K562 (cell line): ENCODE measurements at regions not wholly inside any gene's neighbourhood (a gene's known extent, or its start where the extent isn't known, plus 50 kb on each side); places are given as distances from the start of the nearest gene placed in this dataset.

Experiments used
- ATAC-seq: fragments of 200-7000 bp; cut with Tn5 transposase; 3 replicates; pipeline ENCODE4 v1.9.1; 2020; ENCODE audit warnings: moderate library complexity
- BruUV-seq: library from RNA; stranded (reverse); fragments of 400-500 nt; replicated peaks from 2 replicates; lab custom pipeline; 2021; lab: Mats Ljungman, UMichigan
- CTCF ChIA-PET: fragments of 300-600 bp; formaldehyde crosslinking; extraction: SDS; loops from one replicate; lab custom pipeline; 2021; ENCODE audit warnings: low intra/inter-chr PET ratio; lab: Yijun Ruan, JAX
- POLR2A ChIA-PET: fragments of 300-600, 350-650 bp; sonication (Branson Sonifier 250); formaldehyde crosslinking; extraction: SDS; loops from one replicate; lab custom pipeline; 2021; ENCODE audit warnings: antibody characterized with exemption, inconsistent platforms; lab: Yijun Ruan, JAX
- DNase-seq, 4 experiments: peaks; one replicate each; pipeline versions ENCODE4 v3.0.0 to v3.0.0-alpha.2; 2011 to 2018; ENCODE audit warnings: low spot score in 3 of 4, mixed read lengths in 3 of 4; ENCODE audit errors: extremely low read depth in 1 of 4
- FAIRE-seq: peaks from 2 replicates; lab custom pipeline; 2011; peaks lifted over from hg19 to GRCh38; lab: Jason Lieb, UNC
- H2AFZ ChIP-seq: 2 replicates; pipeline ENCODE4 v1.6.0; 2011; ENCODE audit warnings: low read depth, low read length, control low read depth, inconsistent platforms
- H3K27ac ChIP-seq: fragments of 200-600 bp; 3 replicates; pipeline ENCODE4 v1.8.0; 2011; ENCODE audit warnings: low read depth, mild to moderate bottlenecking, control low read depth, inconsistent platforms, low read length, moderate library complexity, mixed read lengths; ENCODE audit errors: extremely low read depth
- H3K27me3 ChIP-seq, 2 experiments: fragments of 300-600 bp in 1 of 2; 2 replicates in 1 of 2; 3 replicates in 1 of 2; pipeline versions ENCODE4 v1.6.0 to v1.8.0; 2011; ENCODE audit warnings: inconsistent platforms in 2 of 2, low read length in 2 of 2, mild to moderate bottlenecking in 1 of 2, mixed read lengths in 1 of 2, moderate library complexity in 1 of 2; ENCODE audit not compliant: control insufficient read depth in 2 of 2, insufficient read depth in 2 of 2
- H3K36me3 ChIP-seq: fragments of 300-600 bp; 3 replicates; pipeline ENCODE4 v1.8.0; 2011; ENCODE audit warnings: mild to moderate bottlenecking, low read length, inconsistent platforms; ENCODE audit not compliant: control insufficient read depth, insufficient read depth
- H3K4me1 ChIP-seq, 2 experiments: fragments of 200-600 bp in 1 of 2; replicated peaks in 1 of 2; 2 replicates in 1 of 2; 3 replicates in 1 of 2; pipeline versions ENCODE4 v1.5.1 to v1.8.0; 2011; ENCODE audit warnings: inconsistent platforms in 2 of 2, low read length in 2 of 2, mild to moderate bottlenecking in 1 of 2, mixed read lengths in 1 of 2, moderate library complexity in 1 of 2; ENCODE audit not compliant: control insufficient read depth in 2 of 2, insufficient read depth in 2 of 2
- H3K4me2 ChIP-seq: 2 replicates; pipeline ENCODE4 v1.6.1; 2011; ENCODE audit warnings: low read length, control low read depth, inconsistent platforms, mixed read lengths; ENCODE audit not compliant: insufficient read depth
- H3K4me3 ChIP-seq: fragments of 200-600 bp; sonication (generic), shearing (Covaris generic); 2 replicates; pipeline ENCODE4 v1.5.1; 2016; ENCODE audit warnings: control low read depth, inconsistent platforms
- H3K79me2 ChIP-seq: fragments of 200-600 bp; 3 replicates; pipeline ENCODE4 v1.8.0; 2011; ENCODE audit warnings: low read length, inconsistent platforms; ENCODE audit not compliant: control insufficient read depth, insufficient read depth
- H3K9ac ChIP-seq, 2 experiments: 2 replicates each; pipeline versions ENCODE4 v1.6.0 to v1.6.1; 2011; ENCODE audit warnings: low read depth in 2 of 2, low read length in 2 of 2, control low read depth in 1 of 2, inconsistent platforms in 1 of 2, mild to moderate bottlenecking in 1 of 2, mixed read lengths in 1 of 2; ENCODE audit not compliant: insufficient read depth in 1 of 2
- H3K9me1 ChIP-seq: one replicate; pipeline ENCODE4 v1.6.0; 2011; ENCODE audit warnings: inconsistent platforms, mild to moderate bottlenecking, low read length, moderate library complexity; ENCODE audit not compliant: control insufficient read depth, insufficient read depth
- H3K9me3 ChIP-seq: replicated peaks from 2 replicates; pipeline ENCODE4 v1.5.1; 2011; ENCODE audit warnings: low read depth, low read length, inconsistent platforms; ENCODE audit not compliant: control insufficient read depth, insufficient read depth
- H4K20me1 ChIP-seq: replicated peaks from 2 replicates; pipeline ENCODE4 v1.6.1; 2011; ENCODE audit warnings: low read length, inconsistent platforms, mixed read lengths; ENCODE audit not compliant: control insufficient read depth, insufficient read depth
- ATF1 ChIP-seq, 2 experiments: fragments of 450-650 bp in 1 of 2; IDR thresholded peaks; 2 replicates each; pipeline ENCODE4 v1.6.1; 2016; ENCODE audit warnings: missing compliant biosample characterization in 1 of 2, missing genetic modification characterization in 1 of 2
- CHD4 ChIP-seq: fragments of 200-600 bp; sonication (generic); IDR thresholded peaks from 3 replicates; pipeline ENCODE4 v1.6.1; 2012; ENCODE audit warnings: low read depth, mild to moderate bottlenecking, mixed read lengths, low read length, inconsistent platforms; ENCODE audit not compliant: insufficient read depth, insufficient replicate concordance, poor library complexity, severe bottlenecking
- FOS ChIP-seq: IDR thresholded peaks from 3 replicates; pipeline ENCODE4 v1.6.1; 2011; ENCODE audit not compliant: insufficient read length; ENCODE audit errors: extremely low read depth
- IRF2 ChIP-seq: sonication (generic); formaldehyde crosslinking; IDR thresholded peaks from 2 replicates; pipeline ENCODE4 v1.8.1; 2022; ENCODE audit warnings: mild to moderate bottlenecking, missing genetic modification reagents
- MAFK ChIP-seq: IDR thresholded peaks from 2 replicates; pipeline ENCODE4 v1.6.1; 2011; ENCODE audit warnings: low read length, improper control_type of control experiment
- NCOA2 ChIP-seq, 2 experiments: fragments of 450-650 bp; IDR thresholded peaks; 2 replicates each; pipeline ENCODE4 v1.6.1; 2018; ENCODE audit warnings: mild to moderate bottlenecking in 2 of 2, moderate library complexity in 1 of 2; ENCODE audit not compliant: partially characterized antibody in 2 of 2
- NCOR1 ChIP-seq: fragments of 450-650 bp; IDR thresholded peaks from 2 replicates; pipeline ENCODE4 v1.6.1; 2016; ENCODE audit warnings: mild to moderate bottlenecking, moderate library complexity
- NFYB ChIP-seq: IDR thresholded peaks from 2 replicates; pipeline ENCODE4 v1.6.1; 2011; ENCODE audit warnings: mild to moderate bottlenecking, moderate library complexity; ENCODE audit not compliant: insufficient read length; ENCODE audit errors: extremely low read depth
- TBL1XR1 ChIP-seq, 2 experiments: IDR thresholded peaks; 2 replicates each; pipeline ENCODE4 v1.6.1; 2012; ENCODE audit warnings: improper control_type of control experiment in 2 of 2, low read length in 2 of 2, mild to moderate bottlenecking in 1 of 2
- TRIM28 ChIP-seq: fragments of 450-650 bp; IDR thresholded peaks from 2 replicates; pipeline ENCODE4 v1.6.1; 2017
- YY1 ChIP-seq, 3 experiments: IDR thresholded peaks; 2 replicates each; pipeline ENCODE4 v1.6.1; 2011; ENCODE audit warnings: low read length in 2 of 3, mild to moderate bottlenecking in 2 of 3, moderate library complexity in 2 of 3, borderline replicate concordance in 1 of 3, control low read depth in 1 of 3, low read depth in 1 of 3; ENCODE audit not compliant: insufficient read depth in 3 of 3, insufficient replicate concordance in 2 of 3, control insufficient read depth in 1 of 3, insufficient read length in 1 of 3; ENCODE audit errors: extremely low read depth in 1 of 3
- ZNF212 ChIP-seq: fragments of 450-650 bp; formaldehyde crosslinking; IDR thresholded peaks from 2 replicates; pipeline ENCODE4 v1.4.0; 2020; ENCODE audit warnings: mild to moderate bottlenecking
- ZNF444 ChIP-seq: fragments of 250-450 bp; sonication (Bioruptor Pico); IDR thresholded peaks from 2 replicates; pipeline ENCODE4 v1.4.0; 2020; ENCODE audit warnings: mild to moderate bottlenecking, moderate library complexity
- in situ Hi-C: fragments of 300-500 bp; cut with MboI; formaldehyde crosslinking; loops from 4 replicates; pipeline ENCODE4 v1.15.0; 2018; ENCODE audit warnings: inconsistent platforms, mixed read lengths
- intact Hi-C: fragments of 100-400 bp; cut with micrococcal nuclease; formaldehyde crosslinking; loops from 2 replicates; pipeline ENCODE4 v1.14.2; 2022
- TF ChIP-seq, protein P1 (sequence below): fragments of 450-650 bp; IDR thresholded peaks from 2 replicates; pipeline ENCODE4 v1.6.1; 2018; ENCODE audit not compliant: partially characterized antibody
- TF ChIP-seq, protein P2 (sequence below), 2 experiments: fragments of 450-650 bp; IDR thresholded peaks; 2 replicates each; pipeline ENCODE4 v1.6.1; 2018; ENCODE audit warnings: mild to moderate bottlenecking in 2 of 2, low read depth in 1 of 2; ENCODE audit not compliant: partially characterized antibody in 2 of 2

DNA sequence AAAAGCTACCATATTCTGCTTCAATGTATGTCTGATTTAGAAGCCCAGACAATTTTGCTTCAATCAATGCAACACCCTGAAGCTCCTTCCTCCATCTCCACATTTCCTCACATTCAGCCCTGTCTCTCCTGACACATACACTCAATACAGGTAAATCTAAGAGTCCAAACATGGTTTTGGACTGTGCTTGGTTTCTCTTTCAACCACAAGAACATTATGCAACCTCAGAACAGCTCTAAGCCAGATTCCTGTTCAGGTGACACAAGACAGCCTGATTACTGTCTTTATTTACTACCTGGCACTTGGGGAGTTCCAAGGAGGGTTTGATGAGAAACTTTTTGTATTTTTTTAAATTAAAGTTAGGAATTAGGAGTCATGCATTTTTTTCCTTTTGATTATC lies 307.5 kb upstream of the SLIT2 start:
- TF ChIP-seq CHD4 (no peak), ATF1 (CRISPR knock-in tag; IDR thresholded peaks at IDR 0.05) (no peak), ATF1 (tag; IDR thresholded peaks at IDR 0.05) (no peak), NCOA2 (IDR thresholded peaks at IDR 0.05; ENCODE audit: partially characterized antibody in 2 of 2) (no peak), IRF2 (CRISPR knock-in tag) (no peak), MAFK (no peak), YY1 (IDR thresholded peaks at IDR 0.05; ENCODE audit: borderline replicate concordance in 1 of 3, control insufficient read depth in 1 of 3, extremely low read depth in 1 of 3, insufficient read depth in 3 of 3, insufficient read length in 1 of 3, insufficient replicate concordance in 2 of 3, low read depth in 1 of 3, low read length in 2 of 3) (no peak), ZNF444 (CRISPR knock-in tag) (no peak), TBL1XR1 (IDR thresholded peaks at IDR 0.05; ENCODE audit: low read length in 2 of 2) (no peak), NFYB (no peak), NCOR1 (no peak), FOS (no peak), TRIM28 (no peak), ZNF212 (CRISPR knock-in tag) (no peak)
- TF ChIP-seq, protein P1, sequence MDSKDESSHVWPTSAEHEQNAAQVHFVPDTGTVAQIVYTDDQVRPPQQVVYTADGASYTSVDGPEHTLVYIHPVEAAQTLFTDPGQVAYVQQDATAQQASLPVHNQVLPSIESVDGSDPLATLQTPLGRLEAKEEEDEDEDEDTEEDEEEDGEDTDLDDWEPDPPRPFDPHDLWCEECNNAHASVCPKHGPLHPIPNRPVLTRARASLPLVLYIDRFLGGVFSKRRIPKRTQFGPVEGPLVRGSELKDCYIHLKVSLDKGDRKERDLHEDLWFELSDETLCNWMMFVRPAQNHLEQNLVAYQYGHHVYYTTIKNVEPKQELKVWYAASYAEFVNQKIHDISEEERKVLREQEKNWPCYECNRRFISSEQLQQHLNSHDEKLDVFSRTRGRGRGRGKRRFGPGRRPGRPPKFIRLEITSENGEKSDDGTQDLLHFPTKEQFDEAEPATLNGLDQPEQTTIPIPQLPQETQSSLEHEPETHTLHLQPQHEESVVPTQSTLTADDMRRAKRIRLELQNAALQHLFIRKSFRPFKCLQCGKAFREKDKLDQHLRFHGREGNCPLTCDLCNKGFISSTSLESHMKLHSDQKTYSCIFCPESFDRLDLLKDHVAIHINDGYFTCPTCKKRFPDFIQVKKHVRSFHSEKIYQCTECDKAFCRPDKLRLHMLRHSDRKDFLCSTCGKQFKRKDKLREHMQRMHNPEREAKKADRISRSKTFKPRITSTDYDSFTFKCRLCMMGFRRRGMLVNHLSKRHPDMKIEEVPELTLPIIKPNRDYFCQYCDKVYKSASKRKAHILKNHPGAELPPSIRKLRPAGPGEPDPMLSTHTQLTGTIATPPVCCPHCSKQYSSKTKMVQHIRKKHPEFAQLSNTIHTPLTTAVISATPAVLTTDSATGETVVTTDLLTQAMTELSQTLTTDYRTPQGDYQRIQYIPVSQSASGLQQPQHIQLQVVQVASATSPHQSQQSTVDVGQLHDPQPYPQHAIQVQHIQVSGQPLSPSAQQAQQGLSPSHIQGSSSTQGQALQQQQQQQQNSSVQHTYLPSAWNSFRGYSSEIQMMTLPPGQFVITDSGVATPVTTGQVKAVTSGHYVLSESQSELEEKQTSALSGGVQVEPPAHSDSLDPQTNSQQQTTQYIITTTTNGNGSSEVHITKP, result no peak
- TF ChIP-seq, protein P2, sequence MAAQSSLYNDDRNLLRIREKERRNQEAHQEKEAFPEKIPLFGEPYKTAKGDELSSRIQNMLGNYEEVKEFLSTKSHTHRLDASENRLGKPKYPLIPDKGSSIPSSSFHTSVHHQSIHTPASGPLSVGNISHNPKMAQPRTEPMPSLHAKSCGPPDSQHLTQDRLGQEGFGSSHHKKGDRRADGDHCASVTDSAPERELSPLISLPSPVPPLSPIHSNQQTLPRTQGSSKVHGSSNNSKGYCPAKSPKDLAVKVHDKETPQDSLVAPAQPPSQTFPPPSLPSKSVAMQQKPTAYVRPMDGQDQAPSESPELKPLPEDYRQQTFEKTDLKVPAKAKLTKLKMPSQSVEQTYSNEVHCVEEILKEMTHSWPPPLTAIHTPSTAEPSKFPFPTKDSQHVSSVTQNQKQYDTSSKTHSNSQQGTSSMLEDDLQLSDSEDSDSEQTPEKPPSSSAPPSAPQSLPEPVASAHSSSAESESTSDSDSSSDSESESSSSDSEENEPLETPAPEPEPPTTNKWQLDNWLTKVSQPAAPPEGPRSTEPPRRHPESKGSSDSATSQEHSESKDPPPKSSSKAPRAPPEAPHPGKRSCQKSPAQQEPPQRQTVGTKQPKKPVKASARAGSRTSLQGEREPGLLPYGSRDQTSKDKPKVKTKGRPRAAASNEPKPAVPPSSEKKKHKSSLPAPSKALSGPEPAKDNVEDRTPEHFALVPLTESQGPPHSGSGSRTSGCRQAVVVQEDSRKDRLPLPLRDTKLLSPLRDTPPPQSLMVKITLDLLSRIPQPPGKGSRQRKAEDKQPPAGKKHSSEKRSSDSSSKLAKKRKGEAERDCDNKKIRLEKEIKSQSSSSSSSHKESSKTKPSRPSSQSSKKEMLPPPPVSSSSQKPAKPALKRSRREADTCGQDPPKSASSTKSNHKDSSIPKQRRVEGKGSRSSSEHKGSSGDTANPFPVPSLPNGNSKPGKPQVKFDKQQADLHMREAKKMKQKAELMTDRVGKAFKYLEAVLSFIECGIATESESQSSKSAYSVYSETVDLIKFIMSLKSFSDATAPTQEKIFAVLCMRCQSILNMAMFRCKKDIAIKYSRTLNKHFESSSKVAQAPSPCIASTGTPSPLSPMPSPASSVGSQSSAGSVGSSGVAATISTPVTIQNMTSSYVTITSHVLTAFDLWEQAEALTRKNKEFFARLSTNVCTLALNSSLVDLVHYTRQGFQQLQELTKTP (IDR thresholded peaks at IDR 0.05; ENCODE audit: low read depth in 1 of 2, partially characterized antibody in 2 of 2), result no peak
- ATAC-seq (no peak), FAIRE-seq (no peak), DNase-seq (no peak)
- no peak overlapping the region for H3K4me3 ChIP-seq
- H3K36me3 ChIP-seq, result no peaks in the 10 kb centered on the region
- no peaks in the 10 kb centered on the region for H4K20me1 ChIP-seq
- H3K4me2 ChIP-seq, result no peak overlapping the region
- no peak overlapping the region for H3K9ac ChIP-seq
- no peaks in the 10 kb centered on the region for H3K79me2 ChIP-seq
- H3K27ac ChIP-seq, result no peak overlapping the region
- in situ Hi-C loops, result no loop called here
- ChIA-PET POLR2A (no interaction called here), CTCF (no interaction called here)
- H3K9me3 ChIP-seq, result no peaks in the 10 kb centered on the region; the same call in 1 of the 2 replicates
- no peaks in the 10 kb centered on the region for H3K9me1 ChIP-seq
- no peaks in the 10 kb centered on the region for H3K27me3 ChIP-seq
- intact Hi-C loops, result no loop called here
- BruUV-seq, result no TSS peak
- no peaks in the 10 kb centered on the region for H3K4me1 ChIP-seq
- no peak overlapping the region for H2AFZ ChIP-seq
